Lower leg skin (tissue), 3 donors: ENCODE measurements at regions not wholly inside any gene's neighbourhood (a gene's known extent, or its start where the extent isn't known, plus 50 kb on each side); places are given as distances from the start of the nearest gene placed in this dataset.

Experiments
- POLR2A ChIP-seq, 2 donors: fragments of 450-650 bp; IDR thresholded peaks; one replicate each; pipeline ENCODE4 v1.6.1; 2016 to 2017; ENCODE audit warnings: antibody characterized with exemption in 2 of 2, mild to moderate bottlenecking in 1 of 2, moderate library complexity in 1 of 2
- TF ChIP-seq, protein P1 (sequence below), 3 donors: fragments of 450-650 bp; IDR thresholded peaks; one replicate each; pipeline ENCODE4 v1.5.1; 2016; ENCODE audit warnings: antibody characterized with exemption in 3 of 3, mild to moderate bottlenecking in 3 of 3, moderate library complexity in 2 of 3

DNA sequence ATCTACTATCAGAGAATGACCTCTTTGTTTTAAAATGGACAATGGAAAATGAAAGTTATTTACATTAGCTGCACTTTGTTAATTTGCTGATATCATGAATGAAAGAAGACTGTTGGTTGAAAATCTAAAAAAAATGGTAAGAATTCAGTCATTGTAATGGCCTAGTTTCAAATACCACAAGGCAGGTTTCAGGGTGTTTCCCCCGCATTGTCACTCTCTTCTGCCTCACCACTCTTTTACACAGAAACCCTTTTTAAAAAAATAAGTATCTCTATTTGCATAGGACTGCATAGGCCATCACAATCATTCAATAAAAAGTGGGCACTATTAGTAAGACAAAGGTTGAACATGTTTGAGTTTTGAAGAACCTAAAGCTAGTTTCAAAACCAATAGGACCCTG is 737.1 kb downstream of the INHBA start:
- TF ChIP-seq, protein P1, sequence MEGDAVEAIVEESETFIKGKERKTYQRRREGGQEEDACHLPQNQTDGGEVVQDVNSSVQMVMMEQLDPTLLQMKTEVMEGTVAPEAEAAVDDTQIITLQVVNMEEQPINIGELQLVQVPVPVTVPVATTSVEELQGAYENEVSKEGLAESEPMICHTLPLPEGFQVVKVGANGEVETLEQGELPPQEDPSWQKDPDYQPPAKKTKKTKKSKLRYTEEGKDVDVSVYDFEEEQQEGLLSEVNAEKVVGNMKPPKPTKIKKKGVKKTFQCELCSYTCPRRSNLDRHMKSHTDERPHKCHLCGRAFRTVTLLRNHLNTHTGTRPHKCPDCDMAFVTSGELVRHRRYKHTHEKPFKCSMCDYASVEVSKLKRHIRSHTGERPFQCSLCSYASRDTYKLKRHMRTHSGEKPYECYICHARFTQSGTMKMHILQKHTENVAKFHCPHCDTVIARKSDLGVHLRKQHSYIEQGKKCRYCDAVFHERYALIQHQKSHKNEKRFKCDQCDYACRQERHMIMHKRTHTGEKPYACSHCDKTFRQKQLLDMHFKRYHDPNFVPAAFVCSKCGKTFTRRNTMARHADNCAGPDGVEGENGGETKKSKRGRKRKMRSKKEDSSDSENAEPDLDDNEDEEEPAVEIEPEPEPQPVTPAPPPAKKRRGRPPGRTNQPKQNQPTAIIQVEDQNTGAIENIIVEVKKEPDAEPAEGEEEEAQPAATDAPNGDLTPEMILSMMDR (IDR thresholded peaks at IDR 0.05): no peak
- TF ChIP-seq POLR2A (IDR thresholded peaks at IDR 0.05): no peak
